Subcutaneous abdominal adipose tissue (tissue), 5 donors: ENCODE measurements at regions not wholly inside any gene's neighbourhood (a gene's known extent, or its start where the extent isn't known, plus 50 kb on each side); places are given as distances from the start of the nearest gene placed in this dataset.

ENCODE experiments used
- H3K27ac ChIP-seq: one replicate; pipeline ENCODE4 v1.7.0; 2013; ENCODE audit warnings: low read depth, mild to moderate bottlenecking, inconsistent platforms, low read length, moderate library complexity
- H3K27me3 ChIP-seq, 5 donors: one replicate each; pipeline ENCODE4 v1.7.0; 2013; ENCODE audit warnings: low read length in 5 of 5, inconsistent platforms in 1 of 5; ENCODE audit not compliant: control insufficient read depth in 5 of 5, insufficient read depth in 4 of 5
- H3K36me3 ChIP-seq, 5 donors: one replicate each; pipeline ENCODE4 v1.7.0; 2013; ENCODE audit warnings: low read length in 5 of 5; ENCODE audit not compliant: control insufficient read depth in 5 of 5, insufficient read depth in 5 of 5
- H3K4me1 ChIP-seq, 5 donors: one replicate each; pipeline ENCODE4 v1.7.0; 2013; ENCODE audit warnings: low read length in 5 of 5, mild to moderate bottlenecking in 3 of 5, moderate library complexity in 1 of 5; ENCODE audit not compliant: control insufficient read depth in 5 of 5, insufficient read depth in 5 of 5
- H3K4me3 ChIP-seq, 5 donors: one replicate each; pipeline ENCODE4 v1.7.0; 2013; ENCODE audit warnings: low read length in 5 of 5, low read depth in 1 of 5
- H3K9ac ChIP-seq, 5 donors: one replicate each; pipeline ENCODE4 v1.7.0; 2013; ENCODE audit warnings: low read length in 5 of 5, mild to moderate bottlenecking in 4 of 5, moderate library complexity in 3 of 5
- H3K9me3 ChIP-seq, 5 donors: one replicate each; pipeline ENCODE4 v1.7.0; 2013; ENCODE audit warnings: low read length in 5 of 5; ENCODE audit not compliant: control insufficient read depth in 5 of 5
- donor health status: healthy.
- donor health status: healthy.
- donor health status: healthy.
- donor health status: healthy.
- donor health status: healthy.

GRCh38 chr12:58787021-58787760 is 133.1 kb downstream of the LRIG3 start:
- Histone ChIP-seq H3K9me3 (peaks cover 0 to 4% (median 0%) of the 10 kb centered on the region in 5 donors), H3K27me3 (no peaks in the 10 kb centered on the region), H3K27ac (no peak overlapping the region), H3K9ac (no peak overlapping the region), H3K36me3 (no peaks in the 10 kb centered on the region), H3K4me1 (no peaks in the 10 kb centered on the region), H3K4me3 (no peak overlapping the region)

DNA sequence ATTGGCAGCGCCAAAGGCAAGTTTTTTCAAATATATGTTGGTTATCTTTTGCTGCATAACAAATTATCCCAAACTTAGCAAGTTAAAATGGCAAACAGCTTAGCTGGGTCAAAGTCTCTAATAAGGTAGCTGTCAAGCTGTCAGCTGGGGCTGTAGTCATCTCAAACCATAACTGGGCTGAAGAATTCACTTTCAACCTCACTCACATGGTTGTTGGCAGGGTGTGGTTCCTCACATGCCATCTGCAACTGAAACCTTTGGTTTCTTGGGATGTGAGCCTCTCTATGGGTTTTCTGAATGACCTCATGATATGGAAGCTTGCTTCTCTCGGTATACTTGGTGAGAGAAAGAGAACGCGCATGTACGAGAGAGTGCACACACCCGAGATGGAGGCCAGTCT is 125.4 kb downstream of the LRIG3 start:
- Histone ChIP-seq H3K27me3 (no peaks in the 10 kb centered on the region), H3K4me1 (no peaks in the 10 kb centered on the region), H3K9ac (no peak overlapping the region), H3K36me3 (no peaks in the 10 kb centered on the region), H3K9me3 (no peaks in the 10 kb centered on the region), H3K4me3 (no peak overlapping the region), H3K27ac (no peak overlapping the region)

DNA sequence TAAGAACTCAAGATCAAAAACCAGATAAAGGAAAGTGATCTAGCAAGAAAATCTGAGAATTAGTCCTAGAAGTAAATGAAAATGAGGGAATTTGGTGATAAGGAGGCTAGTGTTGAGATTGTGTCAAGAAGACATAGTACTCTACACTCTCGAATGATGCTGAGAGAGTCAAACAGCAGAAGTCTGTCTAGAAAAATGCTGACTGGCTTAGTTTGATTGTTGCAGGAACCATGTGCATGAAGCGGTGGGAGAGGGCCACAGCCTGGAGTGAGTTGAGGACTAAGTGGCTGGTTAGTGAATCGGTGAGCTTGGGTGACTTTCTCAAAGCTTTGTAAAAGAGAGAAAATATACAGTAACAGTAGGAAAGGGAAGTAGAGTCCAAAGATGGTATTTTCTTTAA is 124.5 kb downstream of the LRIG3 start:
- H3K9ac ChIP-seq = no peak overlapping the region
- H3K9me3 ChIP-seq = no peaks in the 10 kb centered on the region
- no peaks in the 10 kb centered on the region for H3K27me3 ChIP-seq
- H3K36me3 ChIP-seq = no peaks in the 10 kb centered on the region
- H3K4me3 ChIP-seq = no peak overlapping the region
- H3K27ac ChIP-seq = no peak overlapping the region
- no peaks in the 10 kb centered on the region for H3K4me1 ChIP-seq

- H3K9me3 ChIP-seq = no peaks in the 10 kb centered on the region
- no peak overlapping the region for H3K27ac ChIP-seq
These were observed 118.3 kb downstream of the LRIG3 start for GRCh38 chr12:58801986-58802385.

DNA sequence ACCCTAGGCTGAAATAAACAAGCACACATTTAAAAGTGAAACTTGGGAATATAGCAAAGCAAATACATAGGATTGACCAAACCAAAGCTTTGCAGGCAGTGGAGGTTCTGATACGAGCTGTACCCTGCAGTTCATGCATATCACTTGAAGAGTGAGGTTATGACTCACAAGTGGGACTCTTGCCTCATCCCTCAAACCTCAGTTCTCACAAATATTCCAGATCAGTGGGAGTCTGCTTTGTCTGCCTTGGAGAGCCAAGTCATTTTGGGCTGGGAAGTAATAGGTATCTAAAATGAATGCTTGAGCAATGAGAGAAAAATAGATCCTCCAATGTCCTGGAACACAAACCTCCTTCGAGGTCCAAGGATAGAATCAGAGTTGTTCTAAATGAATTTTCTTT is 116.4 kb downstream of the LRIG3 start:
- no peak overlapping the region for H3K27ac ChIP-seq
- H3K36me3 ChIP-seq = no peaks in the 10 kb centered on the region
- no peak overlapping the region for H3K9ac ChIP-seq
- no peaks in the 10 kb centered on the region for H3K4me1 ChIP-seq
- H3K9me3 ChIP-seq = no peaks in the 10 kb centered on the region
- no peak overlapping the region for H3K4me3 ChIP-seq
- H3K27me3 ChIP-seq = no peaks in the 10 kb centered on the region

More at GRCh38 chr12:58801986-58802385, 118.3 kb downstream of the LRIG3 start:
- Histone ChIP-seq H3K9ac (no peak overlapping the region), H3K4me1 (no peaks in the 10 kb centered on the region), H3K27me3 (no peaks in the 10 kb centered on the region), H3K4me3 (no peak overlapping the region), H3K36me3 (no peaks in the 10 kb centered on the region)

GRCh38 chr12:58804749-58805148 is 115.6 kb downstream of the LRIG3 start:
- Histone ChIP-seq H3K36me3 (no peaks in the 10 kb centered on the region), H3K9me3 (no peaks in the 10 kb centered on the region), H3K4me1 (no peaks in the 10 kb centered on the region), H3K9ac (no peak overlapping the region), H3K27ac (no peak overlapping the region), H3K27me3 (no peaks in the 10 kb centered on the region), H3K4me3 (no peak overlapping the region)

- no peak overlapping the region for H3K9ac ChIP-seq
These were observed 111.2 kb downstream of the LRIG3 start for GRCh38 chr12:58809064-58809607.

GRCh38 chr12:58811346-58811745 is 109.0 kb downstream of the LRIG3 start:
- H3K4me3 ChIP-seq = no peak overlapping the region
- no peaks in the 10 kb centered on the region for H3K9me3 ChIP-seq
- H3K27me3 ChIP-seq = no peaks in the 10 kb centered on the region
- H3K4me1 ChIP-seq = no peaks in the 10 kb centered on the region
- no peak overlapping the region for H3K9ac ChIP-seq
- no peak overlapping the region for H3K27ac ChIP-seq
- no peaks in the 10 kb centered on the region for H3K36me3 ChIP-seq

More at GRCh38 chr12:58809064-58809607, 111.2 kb downstream of the LRIG3 start:
- H3K27me3 ChIP-seq = no peaks in the 10 kb centered on the region
- H3K4me1 ChIP-seq = no peaks in the 10 kb centered on the region
- H3K9me3 ChIP-seq = no peaks in the 10 kb centered on the region
- no peak overlapping the region for H3K27ac ChIP-seq
- no peaks in the 10 kb centered on the region for H3K36me3 ChIP-seq
- H3K4me3 ChIP-seq = no peak overlapping the region

DNA sequence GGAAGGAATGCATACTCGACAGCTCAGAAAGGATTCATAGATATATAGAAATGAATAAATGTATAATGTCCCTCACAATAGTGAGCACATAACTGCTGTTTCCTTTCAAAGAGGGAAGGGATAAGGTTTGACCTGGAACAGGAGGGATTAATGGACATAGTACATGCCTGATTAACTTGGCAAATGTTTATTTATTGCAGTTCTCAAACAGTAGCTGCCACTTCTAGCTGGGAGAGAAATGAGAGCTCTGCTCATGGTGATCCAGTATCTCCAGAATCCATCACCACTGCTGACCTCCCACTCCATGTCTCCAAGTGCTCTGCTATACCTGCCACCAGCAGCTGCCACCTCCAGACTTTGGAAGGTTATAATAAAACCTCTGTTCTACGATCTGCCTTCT is 108.1 kb downstream of the LRIG3 start:
- no peak overlapping the region for H3K27ac ChIP-seq
- no peak overlapping the region for H3K4me3 ChIP-seq
- H3K9ac ChIP-seq = no peak overlapping the region
- H3K9me3 ChIP-seq = no peaks in the 10 kb centered on the region
- no peaks in the 10 kb centered on the region for H3K36me3 ChIP-seq
- no peaks in the 10 kb centered on the region for H3K4me1 ChIP-seq
- H3K27me3 ChIP-seq = no peaks in the 10 kb centered on the region

GRCh38 chr12:58814036-58814435 is 106.3 kb downstream of the LRIG3 start:
- no peak overlapping the region for H3K4me3 ChIP-seq
- no peaks in the 10 kb centered on the region for H3K9me3 ChIP-seq
- H3K9ac ChIP-seq = no peak overlapping the region
- no peak overlapping the region for H3K27ac ChIP-seq
- no peaks in the 10 kb centered on the region for H3K36me3 ChIP-seq
- H3K27me3 ChIP-seq = no peaks in the 10 kb centered on the region
- no peaks in the 10 kb centered on the region for H3K4me1 ChIP-seq
